GM19023 (cell line): ENCODE measurements at regions not wholly inside any gene's neighbourhood (a gene's known extent, or its start where the extent isn't known, plus 50 kb on each side); places are given as distances from the start of the nearest gene placed in this dataset.
"Not testable (repeated sequence)": the region's sequence is repeated elsewhere in the genome, so short reads cannot be mapped to it uniquely, and the experiment has no call there.

Experiments
- ATAC-seq: cut with Tn5 transposase; IDR thresholded peaks from one replicate; pipeline ENCODE4 v1.9.1; 2021; ENCODE audit warnings: mild to moderate bottlenecking, moderate library complexity; ENCODE audit not compliant: unreplicated experiment

DNA sequence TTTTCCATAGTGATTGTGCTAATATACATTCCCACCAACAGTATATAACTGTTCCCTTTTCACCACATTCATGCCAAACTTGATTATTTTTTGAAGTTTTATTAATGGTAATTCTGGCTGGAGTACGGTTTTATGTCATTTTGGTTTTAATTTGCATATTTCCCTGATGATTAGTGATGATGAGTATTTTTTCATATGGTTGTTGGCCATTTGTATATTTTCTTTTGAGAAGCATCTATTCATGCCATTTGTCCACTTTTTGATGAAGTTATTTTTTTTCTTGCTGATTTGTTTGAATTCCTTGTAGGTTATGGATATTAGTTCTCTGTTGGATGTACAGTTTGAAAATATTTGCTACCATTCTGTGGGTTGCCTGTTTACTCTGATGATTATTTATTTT lies 484.4 kb upstream of the SPRY2 start:
- no peak for ATAC-seq

DNA sequence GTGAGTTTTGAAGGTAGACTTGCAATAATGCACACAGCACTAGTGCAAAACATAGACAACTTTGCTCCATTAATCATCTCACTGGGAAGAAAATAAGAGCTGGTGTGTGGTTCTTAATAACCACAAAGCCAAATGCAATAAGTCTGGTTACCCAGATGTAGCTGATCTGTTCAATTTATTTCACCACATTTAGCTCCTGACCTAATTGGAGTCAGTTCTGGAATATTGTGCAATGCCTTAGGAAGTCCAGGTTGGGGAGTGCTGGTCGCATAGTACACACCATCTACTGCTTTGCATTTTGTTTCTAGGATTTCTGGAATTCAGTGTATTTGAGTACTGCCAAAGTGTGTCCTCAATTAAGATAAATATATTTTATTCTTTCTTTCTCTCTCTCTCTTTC lies 483.3 kb upstream of the SPRY2 start:
- no peak for ATAC-seq

DNA sequence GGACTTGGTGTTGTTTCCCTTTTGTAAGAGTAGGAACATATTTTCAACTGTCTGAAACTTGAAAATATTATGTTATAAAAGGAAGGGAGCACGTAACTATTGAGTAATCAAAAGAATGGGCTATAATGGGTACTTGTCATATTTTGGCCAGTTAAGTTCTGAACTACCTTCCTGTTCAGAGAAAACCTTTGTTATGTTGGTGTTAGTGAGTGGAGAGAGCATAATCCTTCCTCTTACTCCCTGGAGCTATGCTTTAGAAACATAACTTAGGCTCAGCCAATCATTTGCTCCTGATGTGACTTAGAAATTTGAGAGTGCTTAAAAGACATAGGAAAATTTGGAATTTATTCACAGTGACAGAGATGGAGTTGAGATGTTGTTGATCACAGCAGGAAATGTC lies 482.5 kb upstream of the SPRY2 start:
- ATAC-seq: no peak

DNA sequence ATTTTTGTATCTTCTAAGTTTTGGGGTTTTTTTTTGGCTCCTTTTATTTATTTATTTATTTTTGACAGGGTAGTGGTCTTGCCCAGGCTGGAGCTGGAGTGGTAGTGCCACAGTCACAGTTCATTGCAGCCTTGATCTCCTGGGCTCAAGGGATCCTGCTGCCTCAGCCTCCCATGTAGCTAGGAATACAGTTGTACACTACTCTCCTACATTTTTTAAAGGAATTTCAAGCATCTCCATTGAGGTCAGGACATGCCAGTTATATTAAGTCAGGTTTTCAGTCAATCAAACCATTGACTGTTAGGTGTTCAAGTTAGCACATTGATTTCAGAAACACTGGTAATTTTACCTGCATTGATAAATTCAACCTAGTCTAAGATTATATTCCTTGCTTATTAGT lies 480.5 kb upstream of the SPRY2 start:
- no peak for ATAC-seq

DNA sequence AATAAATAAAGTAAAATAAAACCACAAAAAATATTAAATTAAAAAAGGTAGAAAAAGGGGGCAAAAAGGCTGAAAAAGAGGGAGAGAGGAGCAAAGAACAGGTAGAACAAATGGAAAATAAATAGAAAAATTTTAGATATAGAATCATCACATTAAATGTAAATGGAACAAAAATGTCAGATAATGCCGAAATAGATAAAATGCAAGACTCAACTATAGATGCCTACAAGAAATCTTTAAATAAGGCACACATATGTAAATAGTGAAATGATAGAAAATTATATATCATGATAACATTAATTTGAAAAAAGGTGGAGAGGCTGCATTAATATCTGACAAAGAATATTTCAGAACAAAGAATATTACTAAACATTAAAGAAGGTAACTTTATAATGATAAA lies 477.1 kb upstream of the SPRY2 start:
- no peak for ATAC-seq

DNA sequence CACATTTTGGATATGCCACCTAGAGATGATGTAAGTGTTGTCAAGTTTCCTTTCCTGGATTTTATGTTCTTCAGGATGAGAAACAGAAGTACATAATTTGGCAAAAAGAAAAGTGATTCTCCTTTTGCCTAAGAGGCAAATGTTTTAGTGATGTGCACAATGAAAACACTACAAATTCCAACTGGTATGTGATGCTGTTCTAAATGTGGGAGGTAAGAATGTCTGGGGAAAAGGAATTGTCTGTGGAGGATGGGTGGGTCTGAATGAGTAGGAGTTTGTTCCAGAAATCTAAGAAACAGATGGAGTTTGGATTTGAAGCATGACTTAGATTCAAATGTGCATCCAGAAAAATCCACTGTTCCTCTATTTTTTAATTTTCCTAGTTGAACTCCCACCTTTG lies 473.6 kb upstream of the SPRY2 start:
- no peak for ATAC-seq

DNA sequence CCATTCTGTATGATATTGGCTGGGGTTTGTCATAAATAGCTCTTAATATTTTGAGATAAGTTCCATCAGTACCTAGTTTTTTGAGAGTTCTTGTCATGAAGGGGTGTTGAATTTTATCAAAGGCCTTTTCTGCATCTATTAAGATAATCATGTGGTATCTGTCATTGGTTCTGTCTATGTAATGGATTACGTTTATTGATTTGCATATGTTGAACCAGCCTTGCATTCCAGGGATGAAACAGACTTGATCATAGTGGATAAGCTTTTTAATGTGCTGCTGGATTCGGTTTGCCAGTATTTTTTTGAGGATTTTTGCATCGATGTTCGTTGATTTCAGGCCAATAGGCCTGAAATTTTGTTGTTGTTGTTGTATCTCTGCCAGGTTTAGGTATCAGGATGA lies 469.4 kb upstream of the SPRY2 start:
- not testable (repeated sequence) for ATAC-seq

DNA sequence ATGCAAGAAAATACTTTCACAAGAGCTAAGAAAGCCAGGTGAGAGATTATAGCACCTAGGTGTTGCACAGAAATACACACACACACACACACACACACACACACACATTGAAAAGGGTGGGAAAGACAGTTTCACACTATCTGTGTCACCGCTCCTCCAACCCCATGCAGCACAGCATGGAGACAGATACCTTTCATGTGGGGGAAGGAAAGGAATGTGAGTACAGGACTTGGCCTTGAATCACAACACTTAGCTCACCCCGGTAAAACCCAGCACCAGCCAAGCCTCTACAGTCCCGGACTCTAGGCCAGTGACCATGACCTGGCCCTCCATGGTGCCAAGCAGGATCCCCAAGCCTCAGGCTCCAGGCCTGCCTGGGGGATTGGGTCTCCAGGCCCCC lies 462.0 kb upstream of the SPRY2 start:
- no peak for ATAC-seq

DNA sequence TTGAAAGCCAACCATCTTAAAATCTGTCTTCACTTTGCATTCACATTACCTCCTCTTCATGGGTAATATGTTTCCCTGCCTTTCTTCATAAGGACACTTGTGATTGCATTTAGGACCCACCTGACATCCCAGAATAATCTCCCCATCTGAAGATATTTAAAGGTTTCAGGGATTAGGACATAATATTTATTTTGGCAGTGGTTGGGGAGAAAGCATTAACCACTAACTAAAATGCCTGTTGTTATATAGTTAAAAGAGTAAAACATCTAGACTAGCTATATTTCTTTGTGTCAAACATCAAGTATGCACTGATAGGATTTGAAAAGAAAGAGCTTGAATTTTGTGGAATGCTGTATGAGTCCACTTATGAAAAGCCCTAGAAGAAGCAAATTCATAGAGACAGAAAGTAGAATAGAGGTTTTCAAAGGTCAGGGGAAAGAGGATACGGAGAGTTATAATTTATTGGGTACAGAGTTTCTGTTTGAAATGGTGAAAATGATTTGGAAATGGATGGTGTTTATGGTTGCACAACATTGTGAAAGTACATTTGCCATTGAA lies 457.7 kb upstream of the SPRY2 start:
- ATAC-seq: no peak

DNA sequence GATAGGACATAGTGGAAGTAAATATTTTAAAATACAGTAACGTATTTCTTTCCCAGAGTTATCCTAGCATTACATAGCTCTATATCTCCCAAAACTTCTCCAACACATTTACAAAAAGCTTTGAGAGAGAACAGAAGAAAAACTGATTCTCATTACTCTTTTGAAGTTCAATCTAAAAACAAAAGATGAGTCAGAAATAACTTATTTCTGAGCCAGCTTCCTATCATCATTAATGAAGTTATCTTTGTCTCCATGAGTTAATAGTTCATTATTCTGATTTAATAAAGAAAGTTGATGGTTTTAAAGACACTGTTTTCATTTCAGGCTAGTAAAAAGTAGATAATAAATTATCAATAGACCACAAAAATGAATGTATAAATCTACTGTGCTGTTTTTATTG lies 446.7 kb upstream of the SPRY2 start:
- ATAC-seq: no peak

DNA sequence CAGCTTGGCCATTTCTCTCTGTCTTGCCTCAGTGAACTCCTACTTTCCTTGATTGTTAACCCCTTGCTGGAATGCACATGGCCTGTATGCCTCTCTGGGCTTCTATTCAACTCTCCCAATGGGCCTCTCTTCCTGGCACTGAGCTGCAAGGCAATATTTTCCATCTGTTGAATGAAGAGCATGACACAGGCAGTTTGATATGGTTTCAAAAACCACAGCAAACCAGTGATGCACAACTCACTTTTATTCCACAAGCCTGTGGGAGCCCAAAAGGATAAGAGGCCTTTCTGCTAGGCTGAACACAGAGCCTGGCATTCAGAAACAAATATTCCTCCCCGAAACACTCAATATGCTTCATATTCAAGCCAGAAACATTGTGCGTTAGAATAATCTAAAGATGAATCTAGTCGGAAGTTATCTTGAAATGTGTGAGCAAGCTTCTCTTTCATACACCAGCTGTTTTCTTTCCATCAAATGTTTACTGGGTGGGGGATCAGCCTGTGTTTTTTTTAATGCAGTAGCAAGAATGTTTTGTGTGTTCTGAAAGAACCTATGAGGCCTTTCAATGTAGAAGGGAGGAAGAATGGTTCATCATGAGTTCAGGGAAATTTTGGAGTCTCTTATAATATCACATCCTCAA lies 443.1 kb upstream of the SPRY2 start:
- no peak for ATAC-seq

DNA sequence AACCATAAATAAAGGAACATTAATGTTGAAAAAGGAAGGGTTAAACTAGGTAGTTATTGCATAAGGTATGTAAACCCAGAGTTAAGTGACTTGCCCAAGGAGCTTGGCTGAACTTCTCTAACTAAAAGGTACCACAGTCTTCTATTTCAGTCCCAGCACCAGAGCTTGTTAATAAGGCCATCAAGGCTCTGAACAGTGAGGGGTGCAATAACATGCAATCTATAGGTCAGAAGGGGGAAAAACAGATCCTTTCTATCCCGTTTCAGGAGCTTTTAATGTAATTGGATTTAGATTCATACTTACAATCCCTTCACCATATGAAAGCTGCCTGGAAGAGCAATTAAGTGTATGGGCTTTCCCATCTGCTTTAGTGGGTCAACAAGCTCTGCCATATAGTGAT lies 441.5 kb upstream of the SPRY2 start:
- no peak for ATAC-seq

DNA sequence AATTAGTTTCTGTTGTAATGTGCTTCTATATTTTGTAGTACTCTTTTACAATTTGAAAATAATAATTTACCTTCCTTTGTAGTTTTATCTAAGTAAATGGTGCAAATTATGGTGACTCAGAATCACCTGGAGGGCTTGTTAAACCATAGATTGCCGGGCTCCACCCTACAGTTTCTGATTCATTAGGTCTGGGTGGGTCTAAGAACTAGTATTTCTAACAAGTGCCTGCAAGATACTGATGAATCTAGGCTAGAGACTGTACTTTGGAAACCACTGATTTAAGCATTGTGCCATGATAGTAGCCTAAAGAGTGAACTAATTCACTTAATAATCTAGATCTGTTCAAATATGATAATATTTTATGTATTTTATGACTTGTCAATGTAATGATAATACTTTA lies 437.4 kb upstream of the SPRY2 start:
- ATAC-seq: no peak

DNA sequence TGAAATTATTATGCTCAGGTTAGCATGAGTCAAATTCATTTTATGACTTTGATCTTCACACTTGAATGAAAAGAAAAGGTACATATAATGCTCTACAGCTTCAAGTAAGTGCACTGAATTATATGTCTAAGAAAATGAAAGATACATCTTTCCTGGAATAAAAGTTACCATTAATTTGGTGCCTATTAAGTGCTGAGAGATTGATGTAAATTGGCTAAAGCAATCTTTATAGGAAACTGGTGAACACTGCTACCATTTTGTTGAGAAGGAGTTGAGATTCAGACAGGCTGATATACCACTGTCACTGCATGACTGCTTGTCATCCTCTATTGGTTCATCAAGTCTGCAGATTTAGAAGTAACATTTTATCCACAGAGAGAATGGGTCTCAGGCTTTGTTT lies 416.8 kb upstream of the SPRY2 start:
- ATAC-seq: no peak

DNA sequence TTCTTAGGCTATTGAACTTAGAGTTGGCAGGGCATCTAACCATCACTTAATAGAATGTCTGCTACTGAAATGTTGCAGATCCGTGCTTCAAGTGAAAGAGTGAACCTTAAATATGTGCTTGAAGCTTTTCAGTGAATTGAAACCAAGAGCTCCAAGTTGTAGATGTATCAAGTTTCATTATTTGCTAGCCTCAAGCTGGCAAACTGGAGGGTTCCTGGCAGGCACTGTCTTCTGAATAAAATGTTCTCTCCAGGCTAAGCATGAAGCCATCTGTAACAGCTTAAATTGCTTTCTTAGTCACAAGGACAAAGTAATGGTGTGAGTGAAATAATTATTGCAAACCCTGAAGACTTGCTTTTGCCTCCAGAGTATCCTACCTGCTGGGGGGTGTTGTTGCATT lies 415.0 kb upstream of the SPRY2 start:
- ATAC-seq: no peak

DNA sequence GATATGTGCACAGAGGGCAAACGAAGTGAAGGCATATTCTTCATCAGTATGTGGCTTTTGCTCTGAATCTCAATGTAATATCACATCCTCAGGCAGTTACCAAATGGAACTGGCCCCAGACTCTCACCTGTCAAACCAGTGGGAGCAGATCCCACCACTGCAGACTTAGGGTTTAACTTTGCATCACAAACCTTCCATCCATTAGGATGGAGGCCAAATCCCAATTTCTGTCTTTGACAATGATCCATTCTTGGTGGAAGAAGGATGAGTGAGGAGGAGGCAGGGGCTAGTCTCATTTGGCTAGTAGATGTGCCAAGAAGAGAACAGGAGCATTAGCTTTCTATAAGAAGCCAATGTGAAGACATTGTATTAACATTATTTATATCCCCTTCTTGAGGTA lies 413.5 kb upstream of the SPRY2 start:
- no peak for ATAC-seq

DNA sequence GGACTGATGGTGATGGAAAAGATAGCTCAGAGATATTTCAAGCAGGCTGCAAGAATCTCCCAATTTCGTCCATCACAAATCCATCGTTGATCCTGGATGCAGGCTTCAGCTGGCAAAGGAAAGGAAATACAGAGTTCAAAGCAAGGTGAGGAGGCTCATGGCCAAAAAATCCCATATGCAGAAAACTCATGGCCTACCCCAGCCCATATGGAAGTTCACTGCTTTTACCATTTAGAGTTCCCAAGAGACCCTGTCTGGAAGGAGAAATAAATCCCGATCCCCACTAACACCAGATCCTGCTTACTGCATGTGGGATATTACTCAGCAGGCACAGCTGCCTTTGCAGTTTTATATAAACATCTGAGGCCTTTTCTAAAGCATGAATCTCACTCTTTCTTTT lies 412.9 kb upstream of the SPRY2 start:
- no peak for ATAC-seq

DNA sequence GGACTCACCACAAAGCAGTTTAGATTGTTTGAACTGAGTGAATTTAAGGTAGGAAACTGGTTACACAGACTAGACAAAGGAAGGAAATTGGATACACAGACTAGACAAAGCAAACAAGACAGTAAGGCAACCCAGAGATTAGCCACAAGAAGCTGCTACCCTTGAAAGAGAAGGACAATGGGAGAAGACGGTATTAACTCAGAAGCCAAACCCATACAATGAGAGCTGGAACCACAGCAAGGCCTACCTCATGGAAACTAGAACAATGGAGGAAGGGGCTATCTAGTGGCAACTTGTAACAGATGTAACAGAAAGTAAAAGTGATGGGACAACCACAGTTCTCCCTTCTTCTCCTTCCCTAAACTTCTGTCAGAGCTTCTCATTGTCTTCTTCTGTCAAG lies 410.9 kb upstream of the SPRY2 start:
- ATAC-seq: no peak

DNA sequence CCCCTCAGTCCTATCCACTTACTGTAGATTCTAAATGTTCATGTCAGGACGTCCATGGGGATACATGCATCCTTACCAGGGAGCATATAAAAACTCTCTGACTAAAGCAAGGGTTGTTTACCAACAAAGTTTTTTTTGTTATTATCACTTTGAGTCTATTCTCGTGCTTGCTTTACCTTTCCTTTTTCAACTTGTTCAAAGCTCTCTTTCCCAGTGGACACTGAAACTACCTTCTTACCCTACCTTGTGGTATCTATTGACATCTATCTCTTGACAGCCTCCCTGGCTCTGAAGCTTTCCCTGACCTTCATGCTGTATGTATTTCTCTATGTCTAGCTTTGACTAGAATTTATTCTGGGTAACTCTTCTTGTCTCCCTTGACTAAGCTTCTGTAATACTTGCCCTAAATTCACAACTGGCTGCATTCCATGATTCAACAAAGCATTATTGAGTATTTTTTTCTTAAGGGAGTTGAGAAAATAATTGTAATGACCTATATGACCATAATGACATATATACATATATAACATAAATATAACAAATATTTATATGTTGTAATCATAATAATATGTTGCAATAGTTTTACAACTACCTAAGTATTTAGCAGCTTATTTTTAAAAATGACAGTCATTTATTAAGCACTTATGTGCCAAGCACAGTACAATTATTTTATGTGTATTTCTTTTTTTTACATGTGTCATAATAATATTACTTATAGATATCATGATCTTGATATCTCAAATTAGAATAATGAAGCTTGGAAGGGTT lies 403.4 kb upstream of the SPRY2 start:
- no peak for ATAC-seq

DNA sequence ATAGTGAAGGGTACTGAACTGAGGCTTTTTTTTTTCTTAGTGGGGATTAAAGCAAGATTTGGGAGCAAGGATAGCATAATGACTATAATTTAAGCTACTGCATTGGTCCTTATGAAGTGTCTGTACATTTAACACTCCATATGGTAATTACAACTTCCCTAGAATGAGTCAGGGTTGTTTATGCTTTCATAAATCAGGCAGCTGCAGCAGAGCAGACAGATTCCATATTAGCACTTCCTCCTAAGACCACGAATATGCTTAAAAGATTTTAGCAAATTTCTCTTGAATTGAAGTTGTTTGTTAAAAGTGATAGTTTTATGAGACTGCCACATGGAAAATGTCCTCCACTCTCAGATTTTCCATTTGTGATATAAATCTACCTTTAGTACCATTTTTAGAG lies 401.1 kb upstream of the SPRY2 start:
- no peak for ATAC-seq

DNA sequence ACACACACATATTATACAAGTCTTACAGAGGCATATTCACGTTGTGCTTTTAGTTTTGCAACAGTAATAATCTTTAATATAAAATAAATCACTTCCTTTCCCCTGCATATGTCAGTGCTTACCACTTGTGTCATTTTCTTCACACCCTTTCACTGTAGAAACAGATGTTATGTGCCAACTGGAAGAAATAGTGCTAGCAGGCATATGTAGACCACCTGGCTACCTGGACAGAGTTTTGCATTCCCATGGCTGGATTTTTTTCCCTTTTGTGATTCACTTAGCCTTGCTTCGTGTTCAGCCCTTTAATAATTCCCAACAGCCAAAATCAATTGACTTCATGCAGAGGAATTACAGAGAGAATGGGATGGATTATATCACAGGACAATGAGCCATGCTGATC lies 399.1 kb upstream of the SPRY2 start:
- no peak for ATAC-seq

DNA sequence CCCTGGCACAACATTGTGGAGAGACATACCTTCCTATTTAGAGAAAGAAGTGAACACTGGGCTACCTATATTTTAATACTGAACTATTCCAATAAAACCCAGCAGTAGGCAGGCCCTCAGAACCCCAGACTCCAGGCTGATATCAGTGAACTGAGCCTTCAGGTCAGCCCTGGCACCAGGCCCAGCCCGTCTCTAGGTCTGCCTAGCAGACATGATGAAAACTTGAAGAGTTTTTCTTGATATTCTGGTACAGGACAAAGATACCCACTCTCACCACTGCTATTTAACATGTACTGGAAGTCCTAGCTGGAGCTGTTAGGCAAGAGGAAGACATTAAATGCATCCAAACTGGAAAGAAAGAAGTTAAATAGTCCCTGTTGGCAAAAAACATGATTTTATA lies 396.6 kb upstream of the SPRY2 start:
- ATAC-seq: no peak
